GM12864 (cell line): ENCODE measurements at regions not wholly inside any gene's neighbourhood (a gene's known extent, or its start where the extent isn't known, plus 50 kb on each side); places are given as distances from the start of the nearest gene placed in this dataset.

ENCODE experiments used
- DNase-seq: peaks from one replicate; pipeline ENCODE4 v3.0.0-alpha.2; 2011; ENCODE audit warnings: low read depth
- H3K4me3 ChIP-seq: 2 replicates; pipeline ENCODE4 v1.5.1; 2011; ENCODE audit warnings: mild to moderate bottlenecking, low read depth, low read length, control low read depth
- TF ChIP-seq, protein P1 (sequence below): IDR thresholded peaks from 2 replicates; pipeline ENCODE4 v1.5.1; 2011; ENCODE audit warnings: low read depth, mild to moderate bottlenecking, moderate library complexity, low read length, control low read depth, inconsistent platforms; ENCODE audit errors: missing control alignments

DNA sequence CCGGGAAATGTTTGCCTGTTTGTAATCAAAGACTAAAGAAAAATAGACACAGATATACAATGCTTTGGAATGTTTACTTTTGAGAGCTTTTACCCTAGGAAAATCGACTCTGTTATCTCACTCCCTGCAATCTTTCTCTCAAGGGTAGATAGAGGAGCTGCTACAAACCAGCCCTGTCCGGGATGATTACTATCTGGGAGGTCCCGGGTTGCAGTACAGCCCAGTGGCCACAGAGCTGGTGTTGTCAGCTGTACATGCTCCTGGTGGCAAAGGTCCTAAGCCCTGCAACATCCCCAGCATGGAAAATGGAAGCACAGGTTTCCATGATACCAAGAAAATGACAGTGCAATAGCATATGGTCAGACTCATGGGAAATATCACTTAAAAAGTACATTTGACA is 570.5 kb upstream of the SOX11 start:
- no peak for DNase-seq
- no peak overlapping the region for H3K4me3 ChIP-seq
- TF ChIP-seq, protein P1, sequence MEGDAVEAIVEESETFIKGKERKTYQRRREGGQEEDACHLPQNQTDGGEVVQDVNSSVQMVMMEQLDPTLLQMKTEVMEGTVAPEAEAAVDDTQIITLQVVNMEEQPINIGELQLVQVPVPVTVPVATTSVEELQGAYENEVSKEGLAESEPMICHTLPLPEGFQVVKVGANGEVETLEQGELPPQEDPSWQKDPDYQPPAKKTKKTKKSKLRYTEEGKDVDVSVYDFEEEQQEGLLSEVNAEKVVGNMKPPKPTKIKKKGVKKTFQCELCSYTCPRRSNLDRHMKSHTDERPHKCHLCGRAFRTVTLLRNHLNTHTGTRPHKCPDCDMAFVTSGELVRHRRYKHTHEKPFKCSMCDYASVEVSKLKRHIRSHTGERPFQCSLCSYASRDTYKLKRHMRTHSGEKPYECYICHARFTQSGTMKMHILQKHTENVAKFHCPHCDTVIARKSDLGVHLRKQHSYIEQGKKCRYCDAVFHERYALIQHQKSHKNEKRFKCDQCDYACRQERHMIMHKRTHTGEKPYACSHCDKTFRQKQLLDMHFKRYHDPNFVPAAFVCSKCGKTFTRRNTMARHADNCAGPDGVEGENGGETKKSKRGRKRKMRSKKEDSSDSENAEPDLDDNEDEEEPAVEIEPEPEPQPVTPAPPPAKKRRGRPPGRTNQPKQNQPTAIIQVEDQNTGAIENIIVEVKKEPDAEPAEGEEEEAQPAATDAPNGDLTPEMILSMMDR = no peak

DNA sequence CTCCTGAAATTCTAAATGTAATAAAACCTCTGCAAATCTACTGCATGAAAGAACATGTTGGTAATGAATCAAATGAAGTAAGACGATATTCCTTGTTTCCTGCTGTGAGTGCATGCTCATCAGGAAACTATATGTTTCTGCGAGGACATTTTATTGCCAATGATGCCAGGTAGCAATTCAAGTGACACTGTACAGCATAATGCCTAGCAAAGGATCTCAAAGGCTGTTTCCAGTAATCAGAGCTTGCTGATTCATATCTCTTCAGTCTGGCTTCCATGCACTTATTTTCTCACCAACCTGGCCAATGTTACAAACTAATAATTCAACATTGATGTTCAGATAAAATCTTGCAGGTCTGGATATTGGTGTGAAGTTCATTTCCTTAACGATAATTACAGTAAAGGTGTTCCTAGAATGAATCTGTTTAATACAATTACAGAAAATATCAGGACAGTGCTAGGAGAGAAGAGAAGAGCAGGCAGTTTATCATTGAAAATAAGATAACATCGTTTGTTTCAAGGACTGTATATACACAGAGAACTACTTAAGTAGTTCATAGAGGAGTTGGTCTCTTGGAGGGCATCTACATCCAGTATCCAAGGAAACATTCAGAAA is 568.5 kb upstream of the SOX11 start:
- TF ChIP-seq, protein P1 = no peak
- no peak for DNase-seq
- H3K4me3 ChIP-seq = no peak overlapping the region

DNA sequence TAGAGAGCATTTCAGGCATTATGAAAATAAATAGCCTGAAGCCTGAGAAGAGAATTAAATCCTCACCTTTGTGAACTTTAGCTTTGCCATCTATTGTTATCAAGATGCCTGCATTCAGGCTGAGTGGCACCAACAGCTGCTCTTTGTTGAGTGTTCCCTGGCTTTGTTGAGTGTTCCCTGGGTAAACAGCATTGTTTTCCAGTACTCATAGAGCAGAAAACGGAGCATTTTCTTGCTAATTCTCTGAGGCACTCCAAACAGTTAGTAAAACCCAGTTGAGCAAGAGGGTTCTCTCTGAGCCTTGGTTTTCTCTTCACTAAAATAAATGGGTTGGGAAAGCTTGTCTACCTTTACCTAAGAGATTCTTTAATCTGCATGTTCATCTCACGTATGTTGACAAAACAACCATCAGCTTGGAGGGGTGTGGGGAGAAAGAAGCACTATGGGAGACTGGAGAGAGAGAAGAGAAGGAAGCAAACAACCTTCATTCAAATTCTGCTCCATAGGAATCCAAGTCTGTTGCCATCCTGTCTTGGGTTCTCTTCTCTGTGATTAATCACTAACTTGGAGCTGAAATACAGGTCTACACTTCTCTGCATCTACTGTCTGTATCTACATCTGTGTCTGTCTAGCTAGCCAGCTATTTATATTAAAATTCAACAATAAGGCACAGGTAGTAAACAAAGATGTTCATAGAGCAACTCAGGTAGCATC is 567.0 kb upstream of the SOX11 start:
- DNase-seq = no peak
- H3K4me3 ChIP-seq = no peak overlapping the region
- TF ChIP-seq, protein P1 = no peak

DNA sequence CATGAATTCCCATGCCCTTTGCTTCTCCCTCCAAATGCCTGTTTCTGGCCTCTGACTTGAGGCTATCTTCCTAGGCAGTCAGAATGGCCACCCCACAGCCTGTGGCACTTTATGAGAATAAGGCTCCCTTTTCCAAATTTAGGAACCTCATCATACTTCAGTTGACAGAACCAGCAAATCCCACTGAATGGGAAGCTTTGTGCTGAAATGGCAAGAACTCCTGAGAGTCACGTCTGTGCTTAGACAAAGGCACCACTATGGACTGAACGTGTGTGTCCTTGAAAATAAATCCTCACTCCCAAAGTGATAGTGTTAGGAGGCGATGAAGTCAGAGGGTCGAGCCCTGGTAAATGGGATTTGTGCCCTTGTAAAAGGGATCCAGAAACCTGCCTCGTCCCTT is 559.9 kb upstream of the SOX11 start:
- TF ChIP-seq, protein P1 = no peak
- H3K4me3 ChIP-seq = no peak overlapping the region
- DNase-seq = no peak

DNA sequence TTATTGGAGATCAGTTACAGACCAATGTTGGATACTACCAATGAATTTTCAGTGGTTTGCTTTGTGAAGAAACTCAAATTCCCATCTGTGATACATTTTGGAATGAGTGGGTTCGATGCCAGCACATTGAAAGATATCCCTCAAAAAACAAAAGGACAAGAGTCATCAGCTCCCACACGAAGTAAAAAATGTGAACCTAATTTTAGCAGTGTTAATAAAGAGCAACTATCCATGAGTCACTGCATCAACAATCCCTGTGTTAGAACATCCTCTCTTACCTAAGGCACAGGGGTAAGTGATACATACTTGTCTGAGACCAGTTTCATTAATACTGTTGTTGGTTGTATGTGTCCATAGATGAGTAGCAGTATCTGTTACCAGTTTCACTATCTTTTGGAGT is 551.8 kb upstream of the SOX11 start:
- DNase-seq = no peak
- TF ChIP-seq, protein P1 = no peak
- no peak overlapping the region for H3K4me3 ChIP-seq

DNA sequence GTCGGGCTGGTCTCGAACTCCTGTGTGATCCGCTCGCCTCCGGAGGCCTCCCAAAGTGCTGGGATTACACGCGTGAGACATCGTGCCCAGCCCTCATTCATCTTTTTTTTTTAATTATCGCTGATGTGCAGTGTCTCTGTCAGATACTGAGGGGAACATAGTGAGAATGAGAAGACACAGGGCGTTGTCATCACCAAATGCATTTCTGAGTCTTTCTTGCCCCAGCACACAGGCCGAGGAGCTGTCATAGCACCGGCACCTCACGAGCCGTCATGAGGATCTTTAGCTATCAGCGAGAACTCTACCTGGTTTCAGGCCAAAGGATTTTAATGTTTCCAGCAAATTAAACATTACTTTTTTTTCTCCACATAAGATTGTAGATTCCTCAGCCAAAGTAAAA is 548.0 kb upstream of the SOX11 start:
- DNase-seq = no peak
- no peak overlapping the region for H3K4me3 ChIP-seq
- TF ChIP-seq, protein P1 = no peak

DNA sequence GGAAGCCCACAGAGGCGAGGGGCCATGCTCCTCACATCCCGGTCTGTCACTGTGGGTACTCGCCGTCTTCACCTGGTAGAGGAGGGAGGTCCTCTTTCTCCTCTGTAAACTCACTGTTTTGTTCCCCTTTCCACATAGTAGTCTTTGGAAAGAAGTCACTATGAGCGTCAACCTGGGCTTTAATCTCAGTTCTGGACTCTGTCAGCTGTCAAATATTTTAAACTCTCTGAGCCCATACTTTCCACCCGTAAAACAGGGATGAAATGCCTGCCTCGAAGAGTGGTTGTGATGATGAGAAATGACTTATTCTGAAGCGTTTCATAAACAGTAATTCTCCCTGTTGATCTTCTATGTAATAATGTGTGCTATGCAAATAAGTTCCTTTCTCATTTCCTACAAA is 547.1 kb upstream of the SOX11 start:
- H3K4me3 ChIP-seq = no peak overlapping the region
- TF ChIP-seq, protein P1 = no peak
- DNase-seq = no peak
